Urothelium cell line (cell line): ENCODE measurements at regions not wholly inside any gene's neighbourhood (a gene's known extent, or its start where the extent isn't known, plus 50 kb on each side); places are given as distances from the start of the nearest gene placed in this dataset.

ENCODE experiments used
- DNase-seq: peaks from one replicate; pipeline ENCODE4 v3.0.0; 2011; ENCODE audit warnings: low spot score, mixed read lengths
- FAIRE-seq: peaks from 2 replicates; lab custom pipeline; 2011; peaks lifted over from hg19 to GRCh38; lab: Jason Lieb, UNC

DNA sequence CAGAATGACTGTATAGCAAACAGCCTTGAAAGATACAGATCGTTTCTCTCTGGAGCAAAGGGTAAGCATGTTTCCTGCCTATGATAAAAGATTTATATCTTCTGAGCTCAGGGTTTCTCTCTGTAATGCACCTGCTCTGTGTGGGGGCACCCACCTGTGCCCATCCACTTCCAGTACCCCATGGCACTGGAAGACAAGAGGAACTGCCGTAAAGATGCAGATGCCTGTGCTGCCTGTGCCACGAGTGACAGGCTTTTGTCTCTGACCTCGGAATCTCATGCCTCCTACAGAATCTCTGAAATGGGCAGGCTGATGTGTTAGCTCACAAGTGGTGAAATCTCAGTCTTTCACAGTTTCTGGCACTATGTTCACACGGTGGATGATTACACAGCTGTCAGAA lies 50.3 kb upstream of the ATP11A start:
- peak; percentile 44 for FAIRE-seq
- no peak for DNase-seq

- peak; percentile 35 for FAIRE-seq
- DNase-seq, result no peak
These were observed 50.9 kb upstream of the ATP11A start for GRCh38 chr13:112638919-112639318.

- DNase-seq (no peak), FAIRE-seq (no peak)
These were observed 50.3 kb upstream of the TUBGCP3 start for GRCh38 chr13:112638157-112638750.
